Upper lobe of left lung (tissue), 4 donors: ENCODE measurements at regions not wholly inside any gene's neighbourhood (a gene's known extent, or its start where the extent isn't known, plus 50 kb on each side); places are given as distances from the start of the nearest gene placed in this dataset.

Experiments used
- POLR2A ChIP-seq, 4 donors: fragments of 450-650 bp; IDR thresholded peaks; one replicate each; pipeline ENCODE4 v1.5.1; 2016 to 2017; ENCODE audit warnings: antibody characterized with exemption in 4 of 4, mild to moderate bottlenecking in 2 of 4
- POLR2AphosphoS5 ChIP-seq, 2 donors: sonication (generic); formaldehyde crosslinking; IDR thresholded peaks; one replicate each; pipeline ENCODE4 v1.5.1; 2017; ENCODE audit warnings: antibody characterized with exemption in 2 of 2
- TF ChIP-seq, protein P1 (sequence below), 6 experiments: fragments of 450-650 bp in 4 of 6; fragments of 200-600 bp in 2 of 6; sonication (generic) in 2 of 6; IDR thresholded peaks; one replicate each; pipeline ENCODE4 v1.5.1; 2016 to 2019; ENCODE audit warnings: antibody characterized with exemption in 6 of 6

- TF ChIP-seq, protein P1, sequence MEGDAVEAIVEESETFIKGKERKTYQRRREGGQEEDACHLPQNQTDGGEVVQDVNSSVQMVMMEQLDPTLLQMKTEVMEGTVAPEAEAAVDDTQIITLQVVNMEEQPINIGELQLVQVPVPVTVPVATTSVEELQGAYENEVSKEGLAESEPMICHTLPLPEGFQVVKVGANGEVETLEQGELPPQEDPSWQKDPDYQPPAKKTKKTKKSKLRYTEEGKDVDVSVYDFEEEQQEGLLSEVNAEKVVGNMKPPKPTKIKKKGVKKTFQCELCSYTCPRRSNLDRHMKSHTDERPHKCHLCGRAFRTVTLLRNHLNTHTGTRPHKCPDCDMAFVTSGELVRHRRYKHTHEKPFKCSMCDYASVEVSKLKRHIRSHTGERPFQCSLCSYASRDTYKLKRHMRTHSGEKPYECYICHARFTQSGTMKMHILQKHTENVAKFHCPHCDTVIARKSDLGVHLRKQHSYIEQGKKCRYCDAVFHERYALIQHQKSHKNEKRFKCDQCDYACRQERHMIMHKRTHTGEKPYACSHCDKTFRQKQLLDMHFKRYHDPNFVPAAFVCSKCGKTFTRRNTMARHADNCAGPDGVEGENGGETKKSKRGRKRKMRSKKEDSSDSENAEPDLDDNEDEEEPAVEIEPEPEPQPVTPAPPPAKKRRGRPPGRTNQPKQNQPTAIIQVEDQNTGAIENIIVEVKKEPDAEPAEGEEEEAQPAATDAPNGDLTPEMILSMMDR (IDR thresholded peaks at IDR 0.05), result no peak
- no peak for TF ChIP-seq POLR2A (IDR thresholded peaks at IDR 0.05)
- TF ChIP-seq POLR2AphosphoS5 (IDR thresholded peaks at IDR 0.05), result no peak
Observed at GRCh38 chr1:68331117-68331865, 99.0 kb upstream of the WLS start.
